ENCODE measurements at regions not wholly inside any gene's neighbourhood (a gene's known extent, or its start where the extent isn't known, plus 50 kb on each side); places are given as distances from the start of the nearest gene placed in this dataset.

- no peak overlapping the region for H3K27ac ChIP-seq
- no peaks in the 10 kb centered on the region for H3K27me3 ChIP-seq
- 80 to 94% (median 90%) methylated on average over 4 of the region's 4 CpGs for WGBS, 3 donors
- H3K4me3 ChIP-seq = no peak overlapping the region
- no peaks in the 10 kb centered on the region for H3K36me3 ChIP-seq
- intact Hi-C loops (cut with DNase I) = no loop called here
- no peaks in the 10 kb centered on the region for H3K9me3 ChIP-seq
- TF ChIP-seq CTCF (IDR thresholded peaks at IDR 0.05) = no peak
- no peak for TF ChIP-seq POLR2A (IDR thresholded peaks at IDR 0.05)
- no peak for TF ChIP-seq EP300 (IDR thresholded peaks at IDR 0.05)
- DNase-seq = no peak
- no peaks in the 10 kb centered on the region for H3K4me1 ChIP-seq (ENCODE audit: insufficient read depth)
Observed at GRCh38 chr20:60764328-60764727, 487.7 kb upstream of the CDH4 start.

GRCh38 chr20:60764771-60765170 lies 487.3 kb upstream of the CDH4 start:
- 79 to 84% (median 82%) methylated on average over 9 of the region's 9 CpGs for WGBS, 3 donors
- no peak overlapping the region for H3K4me3 ChIP-seq
- H3K4me1 ChIP-seq (ENCODE audit: insufficient read depth) = no peaks in the 10 kb centered on the region
- intact Hi-C loops (cut with DNase I) = no loop called here
- no peak for DNase-seq
- H3K36me3 ChIP-seq = no peaks in the 10 kb centered on the region
- no peaks in the 10 kb centered on the region for H3K27me3 ChIP-seq
- H3K27ac ChIP-seq = no peak overlapping the region
- no peaks in the 10 kb centered on the region for H3K9me3 ChIP-seq
- no peak for TF ChIP-seq POLR2A (IDR thresholded peaks at IDR 0.05)
- TF ChIP-seq EP300 (IDR thresholded peaks at IDR 0.05) = no peak
- TF ChIP-seq CTCF (IDR thresholded peaks at IDR 0.05) = no peak

- WGBS, 3 donors = 67 to 83% (median 68%) methylated on average over 10 of the region's 10 CpGs
- H3K36me3 ChIP-seq = no peaks in the 10 kb centered on the region
- intact Hi-C loops (cut with DNase I) = no loop called here
- H3K4me3 ChIP-seq = no peak overlapping the region
- H3K27ac ChIP-seq = no peak overlapping the region
- no peaks in the 10 kb centered on the region for H3K4me1 ChIP-seq (ENCODE audit: insufficient read depth)
- no peak for DNase-seq
- no peaks in the 10 kb centered on the region for H3K27me3 ChIP-seq
- no peaks in the 10 kb centered on the region for H3K9me3 ChIP-seq
- no peak for TF ChIP-seq POLR2A (IDR thresholded peaks at IDR 0.05)
- TF ChIP-seq EP300 (IDR thresholded peaks at IDR 0.05) = no peak
- TF ChIP-seq CTCF (IDR thresholded peaks at IDR 0.05) = no peak
Observed at GRCh38 chr20:60765821-60766403, 486.1 kb upstream of the CDH4 start.

- no peaks in the 10 kb centered on the region for H3K27me3 ChIP-seq
- intact Hi-C loops (cut with DNase I) = no loop called here
- no peaks in the 10 kb centered on the region for H3K4me1 ChIP-seq (ENCODE audit: insufficient read depth)
- no peaks in the 10 kb centered on the region for H3K36me3 ChIP-seq
- no peak overlapping the region for H3K27ac ChIP-seq
- no peak for DNase-seq
- H3K4me3 ChIP-seq = no peak overlapping the region
- no peaks in the 10 kb centered on the region for H3K9me3 ChIP-seq
- TF ChIP-seq POLR2A (IDR thresholded peaks at IDR 0.05) (no peak), CTCF (IDR thresholded peaks at IDR 0.05) (no peak), EP300 (IDR thresholded peaks at IDR 0.05) (no peak)
- WGBS, 3 donors = 89 to 97% (median 91%) methylated on average over 1 of the region's 1 CpG
Observed at GRCh38 chr20:60768216-60768615, 483.8 kb upstream of the CDH4 start.
